T-helper 1 cell (primary cell): ENCODE measurements at regions not wholly inside any gene's neighbourhood (a gene's known extent, or its start where the extent isn't known, plus 50 kb on each side); places are given as distances from the start of the nearest gene placed in this dataset.
"Not testable (repeated sequence)": the region's sequence is repeated elsewhere in the genome, so short reads cannot be mapped to it uniquely, and the experiment has no call there.

Source experiments
- DNase-seq, 5 donors: peaks; one replicate each; pipeline ENCODE4 v3.0.0-alpha.2; 2012 to 2020

- not testable (repeated sequence) for DNase-seq
Measured at GRCh38 chr5:99418640-99419039, 489.8 kb upstream of the CHD1 start.

GRCh38 chr5:99410386-99410785 is 481.6 kb upstream of the CHD1 start:
- DNase-seq = not testable (repeated sequence)

GRCh38 chr5:99404764-99405302 is 476.0 kb upstream of the CHD1 start:
- DNase-seq = not testable (repeated sequence)

GRCh38 chr5:99400571-99400970 is 471.8 kb upstream of the CHD1 start:
- not testable (repeated sequence) for DNase-seq

GRCh38 chr5:99398976-99399375 is 470.2 kb upstream of the CHD1 start:
- no peak for DNase-seq

GRCh38 chr5:99386406-99387077 is 457.7 kb upstream of the CHD1 start:
- DNase-seq = no peak

GRCh38 chr5:99379187-99379586 is 450.4 kb upstream of the CHD1 start:
- no peak for DNase-seq

- DNase-seq = no peak
Measured at GRCh38 chr5:99378443-99378842, 449.6 kb upstream of the CHD1 start.

- no peak for DNase-seq
Measured at GRCh38 chr5:99369797-99370593, 441.2 kb upstream of the CHD1 start.

GRCh38 chr5:99368726-99369125 is 439.9 kb upstream of the CHD1 start:
- no peak for DNase-seq

- no peak for DNase-seq
Measured at GRCh38 chr5:99355881-99356280, 427.1 kb upstream of the CHD1 start.

GRCh38 chr5:99349787-99350186 is 421.0 kb upstream of the CHD1 start:
- no peak for DNase-seq

GRCh38 chr5:99348597-99348996 is 419.8 kb upstream of the CHD1 start:
- DNase-seq = no peak

- not testable (repeated sequence) for DNase-seq
Measured at GRCh38 chr5:99339758-99340157, 411.0 kb upstream of the CHD1 start.

- DNase-seq = no peak
Measured at GRCh38 chr5:99334936-99335335, 406.1 kb upstream of the CHD1 start.

- no peak for DNase-seq
Measured at GRCh38 chr5:99331061-99331460, 402.3 kb upstream of the CHD1 start.

- no peak for DNase-seq
Measured at GRCh38 chr5:99320436-99320835, 391.6 kb upstream of the CHD1 start.

- DNase-seq = no peak
Measured at GRCh38 chr5:99317136-99317535, 388.3 kb upstream of the CHD1 start.

GRCh38 chr5:99316484-99316883 is 387.7 kb upstream of the CHD1 start:
- no peak for DNase-seq

GRCh38 chr5:99315413-99316183 is 386.8 kb upstream of the CHD1 start:
- DNase-seq = no peak

- no peak for DNase-seq
Measured at GRCh38 chr5:99314721-99315120, 385.9 kb upstream of the CHD1 start.

- no peak for DNase-seq
Measured at GRCh38 chr5:99308131-99308530, 379.3 kb upstream of the CHD1 start.

- DNase-seq = no peak
Measured at GRCh38 chr5:99305045-99305580, 376.3 kb upstream of the CHD1 start.
